Stimulated activated CD8-positive, alpha-beta memory T cell treated with anti-CD3 and anti-CD28 coated beads, Interleukin-4, amount 100 ng/mL, for 48 hours (primary cell): ENCODE measurements at regions not wholly inside any gene's neighbourhood (a gene's known extent, or its start where the extent isn't known, plus 50 kb on each side); places are given as distances from the start of the nearest gene placed in this dataset.

Source experiments
- DNase-seq: peaks from one replicate; pipeline ENCODE4 v3.0.0-alpha.2; 2020

DNA sequence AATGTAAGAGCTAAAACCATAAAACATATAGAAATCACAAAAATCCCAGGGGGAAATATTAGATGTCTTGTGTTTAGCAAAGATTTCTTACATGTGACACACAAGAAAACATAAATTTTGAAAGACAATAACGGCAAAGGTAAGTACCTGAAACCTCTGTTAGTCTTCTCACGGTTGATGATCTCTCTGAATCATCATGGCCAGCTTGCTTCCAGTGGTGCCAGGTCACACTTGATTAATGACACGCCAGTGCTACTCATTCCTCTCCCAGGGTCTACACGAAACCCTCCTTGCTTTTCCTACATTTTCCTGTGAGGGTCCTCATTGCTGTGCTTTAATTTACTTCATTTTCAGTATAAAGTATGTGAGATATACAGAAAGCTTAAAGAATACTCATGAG lies 114.4 kb upstream of the PARP11 start:
- no peak for DNase-seq

DNA sequence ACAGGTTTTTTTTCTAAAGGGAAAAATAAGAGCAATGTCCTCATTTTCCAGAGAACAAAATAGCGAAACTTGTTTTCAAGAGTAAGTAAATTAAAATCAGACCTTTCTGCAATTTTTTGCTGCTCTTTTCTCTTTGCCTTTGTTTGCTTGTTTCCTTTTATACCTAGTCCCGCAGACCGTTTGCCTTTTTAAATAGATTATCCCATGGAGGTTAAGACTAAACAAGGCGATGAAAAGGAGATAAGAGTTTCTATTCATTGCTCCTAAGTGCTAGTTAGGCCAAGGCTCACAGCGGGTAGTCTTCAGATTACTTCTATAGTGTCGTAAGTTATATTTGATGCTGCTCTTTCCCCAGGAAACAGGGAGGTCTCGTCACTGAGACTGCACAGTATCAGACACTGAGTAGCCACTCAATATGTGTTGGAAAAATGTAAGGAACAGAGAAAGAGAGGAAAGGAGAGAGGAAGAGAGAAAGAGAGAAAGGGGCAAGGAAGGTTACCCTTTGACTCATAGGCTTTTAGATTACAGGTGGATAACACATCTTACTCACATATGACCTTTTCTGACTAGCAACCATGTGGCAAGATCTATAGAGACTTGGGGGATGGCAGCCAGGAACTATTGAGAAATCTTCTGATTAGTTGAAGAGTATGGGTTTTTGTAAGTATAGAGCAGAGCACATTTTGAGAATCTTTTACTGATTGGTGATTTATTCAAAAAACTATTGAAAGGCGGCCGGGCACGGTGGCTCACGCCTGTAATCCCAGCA lies 107.5 kb upstream of the PARP11 start:
- DNase-seq, result no peak

DNA sequence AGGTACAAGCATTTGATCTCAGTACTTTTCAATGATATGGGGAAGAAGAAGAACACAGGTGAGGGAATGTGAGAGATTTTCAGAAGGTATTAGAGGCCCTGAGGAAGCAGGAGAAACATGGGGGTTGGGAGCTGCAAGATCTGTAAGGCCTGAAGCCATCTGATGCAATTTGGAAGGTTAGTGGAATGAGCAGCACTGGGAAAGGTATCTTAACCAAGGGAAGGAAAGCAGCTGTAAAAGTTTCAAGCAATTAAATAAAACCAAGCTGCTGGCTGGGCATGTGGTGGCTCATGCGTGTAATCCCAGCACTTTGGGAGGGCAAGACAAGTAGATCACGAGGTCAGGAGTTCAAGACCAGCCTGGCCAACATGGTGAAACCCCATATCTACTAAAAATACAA lies 104.4 kb upstream of the PARP11 start:
- DNase-seq, result no peak

DNA sequence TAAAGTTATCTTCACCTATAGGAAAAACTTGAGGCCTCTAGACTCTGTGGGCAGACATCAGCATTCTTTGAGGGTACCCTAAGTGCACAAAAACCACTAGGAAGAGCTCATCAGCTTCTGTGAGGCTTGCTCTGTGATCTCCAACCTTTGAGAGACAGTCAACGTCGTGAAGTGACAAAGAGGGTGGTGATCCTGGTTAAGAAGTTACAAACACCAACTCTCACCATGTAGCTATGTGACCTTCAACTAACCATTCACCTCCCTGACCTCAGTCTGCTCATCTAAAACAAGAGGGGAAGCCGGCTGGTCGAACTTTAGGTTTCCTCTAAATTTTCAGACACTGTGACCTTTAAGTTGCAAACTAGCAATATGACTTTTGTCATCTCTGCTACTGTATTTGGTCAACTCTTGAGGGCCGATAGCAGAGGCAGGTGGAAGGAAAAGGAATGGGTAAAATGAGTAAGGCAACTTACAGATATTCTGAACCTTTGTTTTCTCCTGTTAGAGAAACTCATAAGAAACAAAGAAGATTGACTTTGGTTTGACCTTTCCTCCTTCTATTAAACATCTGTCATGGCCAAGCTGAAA lies 103.2 kb upstream of the PARP11 start:
- no peak for DNase-seq

DNA sequence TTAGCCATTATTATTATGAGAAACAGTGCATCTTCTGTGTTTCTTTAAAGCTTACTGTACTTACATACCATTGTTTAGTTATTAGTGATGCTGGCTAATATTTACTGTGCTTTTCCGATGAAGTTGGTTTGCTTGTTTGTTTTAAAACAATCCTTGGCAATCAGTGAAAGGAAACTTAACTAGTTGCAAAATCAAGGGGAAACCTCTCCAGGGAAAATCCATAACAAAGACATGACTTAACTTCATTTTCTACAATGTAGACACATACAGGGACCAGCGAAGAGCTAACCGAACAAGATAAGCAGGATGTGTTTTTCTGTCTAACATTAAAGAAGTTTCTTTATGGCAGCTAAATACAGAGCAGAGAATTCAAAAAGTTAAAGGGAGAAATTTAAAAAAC lies 102.5 kb upstream of the PARP11 start:
- DNase-seq, result no peak

DNA sequence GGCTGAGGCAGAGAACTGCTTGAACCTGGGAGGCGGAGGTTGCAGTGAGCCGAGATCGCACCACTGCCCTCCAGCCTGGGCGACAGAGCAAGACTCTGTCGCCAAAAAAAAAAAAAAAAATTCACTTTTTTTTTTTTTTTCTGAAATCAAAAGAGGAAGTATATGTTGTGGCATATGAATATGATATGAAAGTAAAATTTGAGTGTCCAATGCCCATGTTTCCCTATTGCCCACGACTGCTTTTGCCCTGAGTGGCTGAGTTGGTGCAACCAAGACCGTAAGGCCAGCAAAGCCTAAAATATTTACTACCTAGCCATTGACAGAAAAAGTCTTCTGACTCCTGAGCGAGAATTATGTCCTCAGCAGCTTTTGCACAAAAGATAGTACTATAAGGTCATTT lies 101.7 kb upstream of the PARP11 start:
- DNase-seq, result no peak

DNA sequence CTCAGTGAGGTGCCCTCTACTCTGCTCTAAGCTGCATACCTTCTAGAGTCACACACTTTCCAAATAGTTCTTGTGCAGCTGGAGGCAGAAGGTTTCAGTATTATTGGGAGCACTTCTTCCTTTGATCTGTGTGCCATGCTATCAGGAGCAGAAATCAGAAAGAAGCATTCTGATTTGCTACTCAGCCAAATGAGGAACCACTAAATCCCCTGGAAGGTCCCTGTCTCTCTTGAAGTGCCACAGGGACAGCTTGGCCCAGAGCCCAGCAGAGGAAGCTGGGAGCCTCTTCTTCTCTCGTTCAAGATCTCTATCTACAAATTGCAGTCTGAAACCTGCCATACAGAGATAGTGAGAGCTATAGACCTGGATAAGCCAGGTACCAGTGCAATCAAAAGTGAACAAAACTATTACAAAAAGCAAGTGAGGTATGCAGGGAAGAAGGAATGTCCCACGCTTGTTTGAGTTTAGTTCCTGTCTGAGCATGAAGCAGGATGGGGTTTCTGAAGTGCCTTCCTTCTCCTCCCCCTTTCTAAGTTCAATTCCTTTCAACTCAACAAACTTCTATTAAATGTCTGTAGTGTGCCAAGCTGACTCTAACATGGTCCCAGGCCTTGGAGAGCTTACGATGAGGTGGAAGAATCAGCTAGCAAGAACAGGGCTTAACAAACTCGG lies 100.9 kb upstream of the PARP11 start:
- no peak for DNase-seq

DNA sequence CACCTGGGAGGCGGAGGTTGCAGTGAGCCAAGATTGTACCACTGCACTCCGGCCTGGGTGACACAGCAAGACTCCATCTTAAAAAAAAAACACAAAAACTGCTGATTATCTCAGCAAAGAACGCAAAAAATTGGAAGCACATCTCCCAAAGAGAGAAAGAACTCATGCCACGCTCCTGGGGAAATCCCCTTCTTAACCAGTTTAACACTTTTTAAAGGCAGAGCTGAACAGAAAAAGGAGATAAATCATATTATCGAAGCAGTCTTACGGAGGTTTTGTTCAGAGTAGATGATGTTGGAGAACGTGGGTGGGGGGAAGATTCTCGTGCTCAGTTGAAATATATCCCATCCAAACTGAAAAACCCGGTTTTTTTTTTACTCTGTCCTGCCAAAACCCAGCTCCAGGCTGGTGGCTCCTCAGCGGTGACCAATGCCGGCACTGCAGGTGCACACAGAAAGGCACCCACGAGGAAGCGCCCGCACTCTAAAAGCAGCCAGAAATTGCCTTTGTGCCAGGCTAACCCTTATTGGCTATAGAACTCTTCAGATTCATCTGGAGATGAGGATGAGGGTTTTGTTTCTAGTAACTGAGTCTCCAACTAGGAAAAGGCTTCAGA lies 100.2 kb upstream of the PARP11 start:
- DNase-seq, result no peak

DNA sequence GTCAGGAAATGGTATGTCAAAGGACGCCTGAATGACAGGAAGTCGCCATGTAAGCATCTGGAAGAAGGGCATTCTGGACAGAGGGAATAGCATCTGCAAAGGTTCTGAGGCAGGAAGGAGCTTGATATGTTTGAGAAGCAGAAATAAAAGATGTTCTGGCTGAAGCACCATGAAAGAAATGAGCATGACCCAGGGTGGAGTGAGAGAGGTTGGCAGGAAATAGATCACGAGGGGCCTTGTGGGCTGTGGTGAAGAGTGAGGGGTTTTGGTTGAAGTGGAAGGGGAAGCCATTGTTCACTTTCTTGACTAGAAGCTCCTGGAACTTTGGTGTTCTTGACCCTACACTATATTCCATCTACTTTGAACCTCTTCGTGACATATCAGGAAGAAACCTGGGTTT lies 99.4 kb upstream of the PARP11 start:
- DNase-seq, result no peak

DNA sequence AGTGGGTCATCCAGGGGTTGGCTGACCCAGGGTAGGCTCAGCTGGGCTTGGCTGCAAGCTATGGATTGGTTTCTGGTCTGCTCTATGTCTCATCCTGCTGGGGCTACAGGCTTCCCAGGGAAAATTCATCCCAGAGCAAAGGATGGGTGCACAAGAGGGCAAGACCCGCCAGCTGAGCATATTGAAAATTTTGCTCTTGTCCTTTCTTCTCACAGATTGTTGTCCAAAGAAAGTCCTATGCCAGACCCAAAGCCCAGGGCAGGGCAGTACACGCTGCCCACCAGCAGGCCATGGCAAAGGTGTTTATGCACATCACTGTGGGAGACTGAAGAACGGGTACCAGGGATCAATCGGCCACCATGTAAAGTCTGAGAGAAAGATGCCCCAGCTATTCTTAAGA lies 95.3 kb upstream of the PARP11 start:
- no peak for DNase-seq

DNA sequence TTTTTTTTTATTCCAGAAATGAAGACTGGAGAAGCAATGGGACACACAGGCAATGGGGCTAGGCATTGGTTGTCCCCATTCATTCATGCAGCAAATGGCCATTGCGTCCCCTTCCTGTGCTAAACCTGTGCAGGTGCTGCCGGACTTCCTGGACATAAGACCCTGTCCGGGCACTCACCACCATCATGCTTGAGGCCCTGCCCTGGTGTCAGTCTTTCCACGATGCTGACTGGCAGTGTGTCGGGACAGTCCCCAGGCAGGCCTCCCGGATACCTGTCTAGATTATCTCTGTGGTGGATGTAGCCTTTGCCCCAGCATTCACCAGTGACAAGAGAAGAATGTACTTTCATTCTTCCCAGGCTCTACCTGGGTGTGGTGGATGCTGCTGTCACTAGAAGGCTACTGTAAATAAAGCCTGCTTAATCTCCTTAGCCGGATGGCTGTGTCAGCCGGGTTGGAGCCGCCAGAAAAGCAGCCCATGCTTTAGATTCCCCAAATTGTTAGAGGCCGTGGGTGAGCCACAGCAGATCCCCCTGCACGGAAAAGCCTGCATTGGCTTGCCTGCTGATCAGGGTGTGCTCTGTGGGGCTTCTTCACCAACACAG lies 94.5 kb upstream of the PARP11 start:
- no peak for DNase-seq

DNA sequence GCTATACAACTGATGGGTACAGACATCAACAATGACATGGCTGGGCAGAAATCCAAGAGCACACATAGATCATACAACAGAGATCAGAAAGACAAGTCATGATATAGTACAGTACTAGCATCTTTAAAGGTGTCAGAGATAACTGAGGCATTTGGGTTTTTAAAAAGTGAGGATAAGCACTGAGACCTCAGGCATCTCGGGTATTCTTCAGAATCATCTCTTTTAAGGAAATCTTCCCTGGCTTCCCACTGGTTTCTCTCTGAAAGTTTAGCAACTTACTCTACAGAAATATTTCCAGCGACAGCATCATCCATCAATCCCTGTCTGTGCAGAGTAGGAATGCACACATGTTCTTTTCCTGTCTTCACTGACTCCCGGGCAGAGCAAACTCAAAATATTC lies 93.2 kb upstream of the PARP11 start:
- no peak for DNase-seq

DNA sequence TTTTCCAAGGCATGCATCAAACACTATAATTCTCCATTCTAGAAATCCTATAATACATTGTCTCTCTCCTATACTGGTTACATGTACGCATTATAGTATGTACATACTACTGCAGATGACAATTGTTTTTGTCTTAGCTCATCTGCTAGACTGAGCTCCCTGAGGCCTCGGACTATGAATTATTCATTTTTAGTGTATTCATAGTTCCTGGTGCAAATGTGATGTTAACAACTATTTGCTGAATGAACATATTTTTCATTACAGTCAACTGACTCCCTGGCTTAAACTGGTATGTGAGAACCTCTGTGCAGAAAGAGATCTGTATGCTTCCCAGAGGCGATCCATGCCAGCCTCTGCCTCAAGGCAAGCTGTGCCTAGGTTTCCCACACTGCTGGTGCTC lies 91.8 kb upstream of the PARP11 start:
- DNase-seq, result no peak

DNA sequence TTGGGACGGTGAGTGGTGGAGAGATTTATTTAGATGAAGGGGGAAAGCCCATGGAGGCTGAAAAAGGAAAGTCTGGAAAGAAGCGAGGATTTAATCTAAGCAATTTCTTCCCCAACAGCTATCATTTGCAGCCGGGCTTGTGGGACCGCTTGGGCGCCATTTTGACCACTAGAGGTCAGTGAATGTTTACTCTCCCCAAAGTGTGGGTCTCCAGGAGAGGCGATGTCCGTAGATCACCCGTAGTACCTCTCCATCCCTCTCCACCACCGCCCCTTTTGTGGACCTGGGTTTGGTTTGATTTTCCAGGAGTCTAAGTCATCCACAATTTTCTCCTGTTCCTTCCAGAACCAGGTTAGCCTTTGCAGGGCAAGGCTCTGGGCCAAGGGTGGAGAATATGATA lies 91.2 kb upstream of the PARP11 start:
- DNase-seq, result peak; percentile 46

DNA sequence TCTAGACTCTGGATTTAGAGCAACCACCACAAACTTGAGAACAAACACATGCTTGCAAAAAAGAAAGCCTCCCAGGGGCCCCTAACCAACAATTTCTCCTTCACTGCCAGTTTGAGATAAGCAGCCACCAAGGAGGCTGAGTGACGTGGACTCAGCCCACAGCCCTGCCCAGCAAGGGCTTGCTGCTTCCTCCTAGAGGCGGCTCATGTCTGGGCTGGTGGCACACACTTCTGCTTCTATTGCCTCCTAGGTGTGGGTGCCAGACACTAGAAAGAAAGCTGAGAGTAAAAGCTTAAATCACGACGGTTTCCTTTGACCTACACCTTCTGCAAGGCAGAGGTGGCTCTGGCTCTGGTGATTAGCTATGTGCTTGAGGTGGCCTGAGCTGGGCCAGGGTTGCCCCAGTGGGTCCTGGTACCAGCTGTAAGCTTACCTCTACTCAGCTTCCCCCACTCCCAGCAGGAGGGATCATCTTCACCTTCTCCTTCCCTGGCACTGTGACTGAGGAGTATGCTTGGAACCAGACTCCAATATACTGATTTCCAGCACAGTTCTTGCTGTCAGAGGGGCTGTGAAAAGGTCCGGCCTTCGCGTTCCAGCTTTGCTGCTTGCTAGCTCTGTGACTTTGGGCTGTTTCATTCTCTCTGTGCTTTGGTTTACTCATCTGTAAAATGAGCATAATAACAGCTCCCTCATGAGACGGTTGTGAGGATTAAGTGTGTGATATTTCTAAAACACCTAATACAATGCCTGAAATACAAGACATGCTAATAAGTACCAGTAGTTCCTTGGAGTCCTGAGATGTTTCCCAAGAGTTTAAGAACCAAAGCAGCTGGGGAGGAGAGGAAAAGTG lies 89.7 kb upstream of the PARP11 start:
- peak; percentile 69 for DNase-seq

DNA sequence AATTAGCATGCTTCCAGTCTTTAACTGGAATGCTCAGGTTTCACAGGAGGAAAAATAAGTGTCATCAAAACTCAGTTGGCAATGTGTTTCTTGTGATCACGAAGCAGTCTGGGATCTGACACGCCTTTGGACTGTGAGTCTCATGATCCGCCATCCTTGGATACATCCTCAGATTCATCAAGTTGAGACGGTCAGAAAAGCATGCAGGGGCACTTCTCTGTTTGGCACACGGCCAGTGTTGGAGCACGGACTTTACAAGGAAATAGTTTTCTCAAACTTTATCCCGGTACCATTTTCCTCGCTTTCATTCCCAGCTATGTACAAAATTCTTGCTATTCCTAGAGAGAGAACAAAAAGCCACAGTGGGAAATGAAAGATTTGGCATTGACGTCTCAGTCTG lies 88.4 kb upstream of the PARP11 start:
- no peak for DNase-seq

DNA sequence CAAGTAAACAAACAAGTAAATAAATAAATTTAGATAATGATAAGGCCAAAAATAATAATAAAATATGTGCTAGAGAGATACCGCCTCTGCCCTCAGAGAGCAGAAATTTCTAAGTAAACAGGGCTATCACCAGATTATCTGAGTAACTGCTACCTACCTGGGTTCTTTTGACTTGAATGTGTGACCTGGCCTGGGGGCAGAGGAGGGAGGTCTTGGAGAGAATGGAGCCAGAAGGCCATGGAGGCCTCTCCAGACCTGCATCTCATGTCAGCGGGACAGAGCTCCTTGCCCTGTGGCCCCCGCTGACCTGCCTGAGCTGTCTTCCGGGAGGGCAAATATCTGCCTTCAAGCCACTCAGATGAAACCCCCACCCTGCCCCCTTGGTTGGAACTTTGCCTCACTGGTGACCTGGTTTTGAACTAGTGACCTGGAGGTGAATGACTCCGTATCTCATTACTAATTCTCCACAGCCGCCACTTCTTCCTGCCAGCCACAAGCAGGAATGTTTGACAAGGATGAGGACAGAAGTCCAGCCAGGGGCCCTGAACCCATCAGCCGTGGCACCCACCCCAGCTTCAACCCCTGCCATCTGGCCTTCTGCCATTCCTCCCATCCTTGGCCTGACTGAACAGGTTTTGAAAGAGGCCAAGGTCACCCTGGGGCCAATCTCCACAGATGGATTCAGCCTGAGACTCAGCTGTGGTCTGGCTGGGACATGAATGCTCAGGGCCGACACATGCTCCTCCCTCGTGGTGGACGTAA lies 86.8 kb upstream of the PARP11 start:
- DNase-seq, result no peak

DNA sequence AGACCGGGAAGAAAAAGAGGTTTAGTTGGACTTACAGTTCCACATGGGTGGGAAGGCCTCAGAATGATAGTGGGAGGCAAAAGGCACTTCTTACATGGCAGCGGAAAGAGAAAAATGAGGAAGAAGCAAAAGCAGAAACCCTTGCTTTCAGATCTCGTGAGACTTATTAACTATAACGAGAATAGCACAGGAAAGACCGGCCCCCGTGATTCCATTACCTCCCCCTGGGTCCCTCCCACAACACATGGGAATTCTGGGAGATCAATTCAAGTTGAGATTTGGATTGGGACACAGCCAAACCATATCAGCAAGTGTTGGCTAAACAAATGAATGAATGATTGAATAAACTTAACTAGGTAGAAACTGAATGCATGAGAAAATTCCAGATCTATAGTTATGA lies 85.3 kb upstream of the PARP11 start:
- DNase-seq, result no peak

DNA sequence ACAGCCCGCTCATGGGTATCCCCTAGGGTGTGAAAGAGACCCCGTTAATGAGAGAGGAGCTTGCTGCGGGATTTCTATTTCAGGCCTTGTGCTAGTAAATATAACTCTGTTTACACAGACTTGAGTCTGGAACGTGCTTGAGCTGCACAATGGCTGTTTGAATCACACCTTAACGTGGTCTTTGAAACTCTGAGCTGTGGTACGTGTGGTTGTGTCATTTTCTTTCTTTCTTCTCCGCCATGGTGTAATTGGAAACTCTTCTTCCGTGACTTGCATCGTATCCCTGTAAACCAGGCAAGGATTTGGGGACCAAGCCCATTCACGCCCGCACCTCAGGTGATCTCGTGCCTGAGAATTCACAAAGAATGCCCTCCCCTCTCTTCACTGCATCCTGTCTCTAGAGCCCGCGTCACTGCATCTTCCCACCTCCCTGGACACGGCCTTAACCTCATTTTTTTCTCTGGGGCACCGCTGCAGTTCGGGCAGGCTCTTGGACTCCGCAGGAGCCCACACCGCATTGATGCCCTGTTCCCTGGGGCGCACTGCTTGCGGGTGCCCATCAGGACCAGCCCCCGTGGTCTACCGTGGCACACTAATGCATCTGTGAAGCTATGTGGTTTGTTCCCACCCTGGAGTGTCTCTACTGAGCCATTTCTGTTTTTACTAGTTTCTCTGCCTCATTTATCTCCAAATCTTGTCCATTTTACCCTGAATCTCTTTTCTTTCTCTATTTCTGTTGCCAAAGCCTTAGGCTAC lies 78.4 kb upstream of the PARP11 start:
- no peak for DNase-seq

DNA sequence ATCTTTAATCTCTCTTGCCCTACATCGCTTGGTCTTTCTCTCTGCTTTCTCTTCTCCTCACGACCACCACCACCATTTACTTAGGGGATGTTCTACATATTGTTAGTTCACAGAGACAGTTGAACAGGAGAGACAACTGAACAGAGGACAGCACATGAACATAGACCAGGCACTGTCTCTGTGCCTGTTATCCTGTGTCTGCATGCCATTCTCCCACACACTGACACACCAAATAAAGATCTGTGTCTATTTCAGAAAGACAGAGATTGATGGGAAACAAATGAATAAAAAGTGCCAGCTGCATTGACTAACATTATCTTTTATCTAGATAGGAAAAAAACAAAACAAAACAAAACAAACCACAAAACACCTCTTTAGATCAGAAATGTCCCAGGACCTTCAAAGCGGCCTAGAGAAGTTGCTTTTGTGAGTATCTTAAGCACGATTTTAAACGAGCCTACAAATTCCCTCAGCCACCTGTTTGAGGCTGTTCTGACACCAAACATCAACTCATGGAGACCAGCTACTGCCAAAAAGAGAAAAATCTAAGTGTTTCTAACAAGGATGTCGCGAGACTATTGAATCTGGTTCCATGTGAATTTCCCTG lies 77.6 kb upstream of the PARP11 start:
- DNase-seq, result no peak

DNA sequence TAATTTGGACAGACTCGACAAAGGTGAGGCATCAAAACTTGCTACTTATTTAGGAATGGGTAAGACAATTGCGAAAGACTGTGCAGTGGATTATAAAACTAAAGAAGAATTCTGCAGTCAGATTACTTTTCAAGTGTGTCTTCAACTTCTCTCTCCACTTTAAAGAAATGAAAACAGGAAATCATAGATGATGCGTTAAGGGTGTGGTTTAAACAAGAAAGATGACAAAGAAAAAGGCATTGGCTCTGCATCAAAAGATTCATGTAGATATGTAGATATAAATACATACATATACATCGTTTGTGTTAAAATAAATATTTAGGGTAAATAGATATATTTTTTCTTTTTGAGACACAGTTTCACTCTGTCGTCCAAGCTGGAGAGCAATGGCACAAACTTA lies 74.6 kb upstream of the PARP11 start:
- no peak for DNase-seq
